ENCODE measurements at regions not wholly inside any gene's neighbourhood (a gene's known extent, or its start where the extent isn't known, plus 50 kb on each side); places are given as distances from the start of the nearest gene placed in this dataset.

GRCh38 chr16:64425381-64425780 lies 696.5 kb downstream of the CDH11 start:
- Histone ChIP-seq H3K36me3 (no peaks in the 10 kb centered on the region), H3K27me3 (replicated peaks; ENCODE audit: insufficient read depth) (no peaks in the 10 kb centered on the region), H3K4me3 (no peak overlapping the region), H3K4me1 (replicated peaks) (no peaks in the 10 kb centered on the region), H3K27ac (no peak overlapping the region), H3K9me3 (no peaks in the 10 kb centered on the region)
- DNase-seq (ENCODE audit: low spot score): no peak
- TF ChIP-seq POLR2AphosphoS5 (IDR thresholded peaks at IDR 0.05): no peak
- intact Hi-C loops (cut with DNase I): no loop called here

GRCh38 chr16:64422259-64422658 lies 699.6 kb downstream of the CDH11 start:
- H3K27ac ChIP-seq: no peak overlapping the region
- no peaks in the 10 kb centered on the region for H3K4me1 ChIP-seq (replicated peaks)
- WGBS: 88% methylated on average over 1 of the region's 1 CpG
- intact Hi-C loops (cut with DNase I): no loop called here
- no peaks in the 10 kb centered on the region for H3K9me3 ChIP-seq
- no peak overlapping the region for H3K4me3 ChIP-seq
- DNase-seq (ENCODE audit: low spot score): no peak
- no peaks in the 10 kb centered on the region for H3K27me3 ChIP-seq (replicated peaks; ENCODE audit: insufficient read depth)
- TF ChIP-seq POLR2A (IDR thresholded peaks at IDR 0.05): no peak
- TF ChIP-seq POLR2AphosphoS5 (IDR thresholded peaks at IDR 0.05): no peak
- TF ChIP-seq CTCF (IDR thresholded peaks at IDR 0.05): no peak
- H3K36me3 ChIP-seq: no peaks in the 10 kb centered on the region

- Histone ChIP-seq H3K27ac (no peak overlapping the region), H3K4me3 (no peak overlapping the region), H3K27me3 (replicated peaks; ENCODE audit: insufficient read depth) (no peaks in the 10 kb centered on the region), H3K9me3 (no peaks in the 10 kb centered on the region), H3K36me3 (no peaks in the 10 kb centered on the region), H3K4me1 (replicated peaks) (no peaks in the 10 kb centered on the region)
- intact Hi-C loops (cut with DNase I): no loop called here
- DNase-seq (ENCODE audit: low spot score): no peak
- WGBS: 67% methylated on average over 1 of the region's 1 CpG
- TF ChIP-seq POLR2AphosphoS5 (IDR thresholded peaks at IDR 0.05): no peak
- TF ChIP-seq CTCF (IDR thresholded peaks at IDR 0.05): no peak
- TF ChIP-seq POLR2A (IDR thresholded peaks at IDR 0.05): no peak
Measured at GRCh38 chr16:64421515-64421914, 700.3 kb downstream of the CDH11 start.

- Histone ChIP-seq H3K36me3 (no peaks in the 10 kb centered on the region), H3K9me3 (no peaks in the 10 kb centered on the region), H3K4me1 (replicated peaks) (no peaks in the 10 kb centered on the region), H3K4me3 (no peak overlapping the region), H3K27me3 (replicated peaks; ENCODE audit: insufficient read depth) (no peaks in the 10 kb centered on the region), H3K27ac (no peak overlapping the region)
- no peak for TF ChIP-seq POLR2A (IDR thresholded peaks at IDR 0.05)
- TF ChIP-seq POLR2AphosphoS5 (IDR thresholded peaks at IDR 0.05): no peak
- no peak for TF ChIP-seq CTCF (IDR thresholded peaks at IDR 0.05)
- no peak for DNase-seq (ENCODE audit: low spot score)
- WGBS: 84% methylated on average over 4 of the region's 4 CpGs
- intact Hi-C loops (cut with DNase I): no loop called here
Measured at GRCh38 chr16:64419832-64420231, 702.0 kb downstream of the CDH11 start.

GRCh38 chr16:64417711-64418227 lies 704.1 kb downstream of the CDH11 start:
- TF ChIP-seq CTCF (IDR thresholded peaks at IDR 0.05) (no peak), POLR2A (IDR thresholded peaks at IDR 0.05) (no peak), POLR2AphosphoS5 (IDR thresholded peaks at IDR 0.05) (no peak)
- DNase-seq (ENCODE audit: low spot score): no peak
- intact Hi-C loops (cut with DNase I): no loop called here
- Histone ChIP-seq H3K4me3 (no peak overlapping the region), H3K27ac (no peak overlapping the region), H3K9me3 (no peaks in the 10 kb centered on the region), H3K27me3 (replicated peaks; ENCODE audit: insufficient read depth) (no peaks in the 10 kb centered on the region), H3K4me1 (replicated peaks) (no peaks in the 10 kb centered on the region), H3K36me3 (no peaks in the 10 kb centered on the region)
- WGBS: 6% methylated on average over 1 of the region's 1 CpG

Measured in prostate gland (tissue), 2 donors.